ENCODE measurements at regions not wholly inside any gene's neighbourhood (a gene's known extent, or its start where the extent isn't known, plus 50 kb on each side); places are given as distances from the start of the nearest gene placed in this dataset.

GRCh38 chr16:31700530-31701388 is 172.8 kb upstream of the ZNF267 start:
- ATAC-seq (peak; percentile 91 to 96 (median 94)), DNase-seq (peak; percentile 88 to 90 (median 88))
- no peaks in the 10 kb centered on the region for H3K27me3 ChIP-seq
- H3K27ac ChIP-seq, result peak overlapping the region; percentile 67 to 89 (median 71)
- H3K36me3 ChIP-seq, result peaks cover 0 to 23% (median 7%) of the 10 kb centered on the region in 4 donors
- 1% methylated on average over 23 of the region's 56 CpGs for WGBS (ENCODE audit: insufficient coverage, low coverage, low lambda C conversion rate, missing lambda C conversion rate)
- H3K9me3 ChIP-seq, result no peaks in the 10 kb centered on the region
- peak overlapping the region; percentile 72 to 89 (median 89) for H3K4me3 ChIP-seq
- intact Hi-C loops (cut with DNase I), result no loop called here
- TF ChIP-seq CTCF (IDR thresholded peaks at IDR 0.05), result peak in 2 of 4 donors; percentile 36 to 38
- TF ChIP-seq POLR2A (IDR thresholded peaks at IDR 0.05), result peak; percentile 62
- H3K4me1 ChIP-seq, result no peaks in the 10 kb centered on the region

- Histone ChIP-seq H3K4me1 (no peaks in the 10 kb centered on the region), H3K27me3 (no peaks in the 10 kb centered on the region), H3K9me3 (no peaks in the 10 kb centered on the region), H3K27ac (peak overlapping the region in 2 of 3 donors; percentile 67 to 89), H3K36me3 (peaks cover 0 to 33% (median 7%) of the 10 kb centered on the region in 4 donors), H3K4me3 (no peak overlapping the region)
- ATAC-seq (no peak), DNase-seq (no peak)
- intact Hi-C loops (cut with DNase I), result no loop called here
- TF ChIP-seq CTCF (IDR thresholded peaks at IDR 0.05) (no peak), POLR2A (IDR thresholded peaks at IDR 0.05) (no peak)
- WGBS (ENCODE audit: insufficient coverage, low coverage, low lambda C conversion rate, missing lambda C conversion rate), result 48% methylated on average over 3 of the region's 3 CpGs
Observed at GRCh38 chr16:31701734-31702133, 171.9 kb upstream of the ZNF267 start.

GRCh38 chr16:31702796-31703195 is 170.8 kb upstream of the ZNF267 start:
- no peaks in the 10 kb centered on the region for H3K27me3 ChIP-seq
- 90% methylated on average over 5 of the region's 5 CpGs for WGBS (ENCODE audit: insufficient coverage, low coverage, low lambda C conversion rate, missing lambda C conversion rate)
- no peak for ATAC-seq
- no peak overlapping the region for H3K27ac ChIP-seq
- DNase-seq, result no peak
- no peaks in the 10 kb centered on the region for H3K4me1 ChIP-seq
- H3K4me3 ChIP-seq, result no peak overlapping the region
- intact Hi-C loops (cut with DNase I), result no loop called here
- no peaks in the 10 kb centered on the region for H3K9me3 ChIP-seq
- no peak for TF ChIP-seq CTCF (IDR thresholded peaks at IDR 0.05)
- TF ChIP-seq POLR2A (IDR thresholded peaks at IDR 0.05), result no peak
- peaks cover 0 to 42% (median 7%) of the 10 kb centered on the region in 4 donors for H3K36me3 ChIP-seq

GRCh38 chr16:31703526-31704128 is 170.0 kb upstream of the ZNF267 start:
- H3K4me3 ChIP-seq, result no peak overlapping the region
- TF ChIP-seq POLR2A (IDR thresholded peaks at IDR 0.05) (no peak), CTCF (IDR thresholded peaks at IDR 0.05) (no peak)

More at GRCh38 chr16:31703526-31704128, 170.0 kb upstream of the ZNF267 start:
- Histone ChIP-seq H3K27ac (no peak overlapping the region), H3K27me3 (no peaks in the 10 kb centered on the region), H3K9me3 (no peaks in the 10 kb centered on the region), H3K4me1 (no peaks in the 10 kb centered on the region), H3K36me3 (peaks cover 0 to 45% (median 7%) of the 10 kb centered on the region in 4 donors)
- DNase-seq, result no peak
- intact Hi-C loops (cut with DNase I), result no loop called here
- WGBS (ENCODE audit: insufficient coverage, low coverage, low lambda C conversion rate, missing lambda C conversion rate), result 53% methylated on average over 3 of the region's 5 CpGs
- no peak for ATAC-seq

Measured in right lobe of liver (tissue), 6 donors.